GM21717 (cell line): ENCODE measurements at regions not wholly inside any gene's neighbourhood (a gene's known extent, or its start where the extent isn't known, plus 50 kb on each side); places are given as distances from the start of the nearest gene placed in this dataset.
"Not testable (repeated sequence)": the region's sequence is repeated elsewhere in the genome, so short reads cannot be mapped to it uniquely, and the experiment has no call there.

Experiments used
- ATAC-seq: cut with Tn5 transposase; IDR thresholded peaks from one replicate; pipeline ENCODE4 v1.9.1; 2021; ENCODE audit warnings: mild to moderate bottlenecking, moderate library complexity; ENCODE audit not compliant: unreplicated experiment

DNA sequence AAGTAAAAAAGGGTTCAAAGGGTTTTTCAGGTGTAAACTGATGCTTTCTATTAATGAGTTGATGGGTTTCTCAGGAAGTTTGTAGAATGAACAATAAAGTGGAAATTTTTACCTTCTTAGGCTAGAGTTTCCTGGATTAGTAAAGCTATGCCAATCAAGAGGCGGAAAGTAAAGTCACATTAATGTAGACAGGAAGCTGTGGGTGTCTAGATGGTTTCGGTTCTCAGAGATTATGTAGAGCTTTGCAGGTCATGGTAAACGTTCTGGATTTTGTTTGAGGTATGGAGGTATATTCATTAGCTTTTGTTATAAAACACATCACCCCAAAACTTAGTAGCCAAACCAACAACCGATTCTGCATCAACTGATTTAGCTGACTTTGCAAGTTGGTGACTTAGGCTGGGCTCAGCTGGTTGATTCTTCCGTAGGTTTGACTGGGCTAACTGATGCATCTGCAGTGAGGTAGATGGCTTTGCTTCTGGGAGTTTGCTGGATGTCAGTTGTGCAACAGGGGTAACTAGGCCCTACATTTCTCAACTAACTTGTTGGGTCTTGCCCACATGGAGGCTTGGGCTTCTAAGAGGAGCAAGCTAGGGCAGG, 273.8 kb downstream of the MSX2 start:
- no peak for ATAC-seq

DNA sequence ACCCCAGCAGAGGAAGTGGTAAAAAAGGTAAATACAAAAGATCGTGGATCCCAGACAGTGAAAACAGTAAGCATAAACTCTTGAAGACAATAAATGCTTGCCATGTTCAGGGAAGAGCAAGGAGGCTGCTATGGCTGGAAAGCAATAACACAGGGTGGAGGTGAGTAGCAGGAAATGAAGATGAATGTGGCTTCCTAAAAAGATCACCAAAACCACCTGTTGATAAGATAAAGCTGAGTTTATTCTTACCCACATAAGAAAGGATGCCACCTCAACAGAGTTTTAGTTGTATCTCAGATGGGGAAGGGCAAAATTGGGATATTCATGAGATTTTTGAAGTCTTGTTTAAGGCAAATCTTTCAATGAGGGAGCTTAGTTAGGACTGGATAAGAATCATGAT, 273.3 kb downstream of the MSX2 start:
- ATAC-seq = no peak

GRCh38 chr5:174996941-174997340, 272.6 kb downstream of the MSX2 start:
- no peak for ATAC-seq

DNA sequence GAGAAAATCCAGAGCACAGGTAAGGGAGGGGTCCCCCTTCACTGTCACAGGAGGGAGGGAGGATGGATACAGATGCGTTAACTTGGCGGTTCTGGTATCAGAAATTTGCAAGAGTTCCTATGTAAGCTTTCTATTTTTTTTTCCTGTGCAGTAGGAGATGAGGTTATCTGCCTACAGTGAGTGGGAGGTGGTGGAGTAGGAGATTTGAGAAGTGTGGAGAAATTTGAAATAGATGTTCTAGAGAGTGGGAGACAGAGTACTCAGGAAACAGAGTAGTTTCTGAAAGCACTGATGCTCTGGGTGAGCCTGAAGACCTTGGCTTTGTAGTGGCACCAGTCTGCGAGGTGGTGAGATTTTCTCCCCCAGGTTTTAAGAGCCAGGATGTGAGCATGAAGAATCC, 271.4 kb downstream of the MSX2 start:
- no peak for ATAC-seq

DNA sequence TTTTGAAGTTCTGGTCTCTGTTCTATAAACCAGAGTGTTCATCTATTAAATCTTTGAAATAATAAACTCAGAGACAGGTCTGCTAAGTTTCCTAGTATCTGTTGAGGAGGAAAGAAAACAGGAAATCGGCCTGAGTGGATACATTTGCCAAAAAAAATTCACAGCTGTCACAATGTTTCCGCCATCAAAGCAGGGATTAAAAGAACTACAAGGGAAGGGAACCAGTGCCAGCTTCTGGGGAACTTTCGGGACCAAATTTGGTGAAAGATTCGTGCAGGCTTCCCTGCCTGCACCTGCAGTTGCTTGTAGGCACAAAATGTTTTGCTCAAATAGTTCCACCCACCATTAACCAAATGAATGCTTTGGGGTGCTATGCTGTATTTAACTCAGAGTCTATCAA, 267.5 kb downstream of the MSX2 start:
- ATAC-seq = no peak

DNA sequence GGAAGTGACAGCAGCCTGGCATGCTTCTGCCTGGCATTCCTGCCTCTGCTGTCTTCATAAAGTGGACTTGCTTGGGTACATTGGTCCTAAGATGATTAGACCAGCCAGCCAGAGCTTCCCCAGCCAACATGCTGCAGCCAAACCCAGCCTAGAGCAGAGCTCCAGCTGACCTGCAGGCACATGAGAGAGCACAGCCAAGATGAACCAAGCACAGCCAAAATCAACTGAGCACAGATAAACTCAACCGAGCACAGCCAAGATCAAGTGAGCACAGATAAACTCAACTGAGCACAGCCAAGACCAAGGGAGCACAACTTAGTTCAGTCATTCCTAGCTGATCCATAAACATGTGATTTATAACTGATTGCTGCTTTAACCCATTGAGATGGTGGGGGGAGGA, 266.5 kb downstream of the MSX2 start:
- no peak for ATAC-seq

DNA sequence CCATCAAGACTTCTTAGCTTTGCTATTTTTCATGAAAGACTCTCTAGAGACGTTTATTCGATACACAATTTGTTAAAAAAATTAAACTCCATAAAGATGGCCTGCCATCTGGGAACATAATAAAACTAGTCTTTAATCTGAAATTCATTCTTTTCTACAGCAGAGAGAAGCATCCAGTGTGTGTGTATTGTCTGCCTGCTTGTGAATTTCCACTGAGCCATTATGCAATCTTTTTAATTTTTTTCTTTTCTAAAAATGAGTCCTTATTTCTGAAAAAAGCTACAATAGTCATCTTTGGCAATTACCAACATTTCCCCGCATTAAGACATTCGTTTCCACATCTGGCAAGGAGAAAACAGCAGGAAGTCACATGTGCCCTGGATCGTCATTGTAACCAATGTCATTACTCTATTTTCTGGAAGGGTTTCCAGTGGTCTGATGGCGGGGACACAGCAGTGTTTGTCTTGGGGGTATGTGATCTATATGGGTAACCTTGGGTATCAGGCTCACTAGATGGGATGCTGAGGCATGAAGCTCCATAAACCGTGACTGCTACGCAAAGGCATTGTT, 263.1 kb downstream of the MSX2 start:
- ATAC-seq = no peak

DNA sequence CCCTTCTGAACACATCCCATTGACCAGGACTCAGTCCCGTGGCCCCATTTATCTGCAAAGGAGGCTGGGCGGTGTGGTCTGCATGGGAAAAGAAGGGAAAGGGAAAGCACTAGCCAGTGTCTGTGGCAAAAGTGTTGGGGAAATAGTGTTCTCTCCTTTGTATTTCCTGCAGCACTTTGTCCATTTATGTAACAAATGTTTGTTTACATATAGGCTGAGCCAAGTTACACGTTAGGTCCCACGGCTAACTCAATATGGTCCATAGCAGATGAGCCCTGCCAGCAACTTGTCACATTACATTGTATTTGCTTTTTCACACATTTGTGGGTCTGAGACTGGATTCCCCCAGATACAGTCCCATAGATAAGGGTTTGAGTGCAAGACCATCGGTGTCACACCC, 260.5 kb downstream of the MSX2 start:
- ATAC-seq = no peak

GRCh38 chr5:174982485-174982884, 258.1 kb downstream of the MSX2 start:
- ATAC-seq = no peak

DNA sequence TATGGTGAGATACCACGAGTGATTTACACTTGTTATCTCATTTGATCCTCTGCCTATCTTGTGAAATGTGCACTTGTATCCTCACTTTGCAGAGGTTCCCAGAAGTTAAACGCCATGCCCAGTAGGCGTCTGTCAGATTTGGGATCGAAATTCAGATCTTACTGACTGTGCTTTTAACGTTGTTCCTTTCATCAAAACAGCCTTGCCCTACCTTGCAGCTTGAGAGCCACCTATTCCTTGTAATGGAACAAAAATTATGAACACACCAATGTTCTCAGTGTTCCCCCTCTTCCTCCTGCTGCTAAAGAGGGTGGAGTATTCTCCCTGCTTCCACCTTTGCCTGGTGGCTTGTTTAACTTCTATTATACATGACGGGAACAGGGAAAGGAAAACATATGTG, 257.0 kb downstream of the MSX2 start:
- no peak for ATAC-seq

GRCh38 chr5:174980952-174981351, 256.6 kb downstream of the MSX2 start:
- no peak for ATAC-seq

- no peak for ATAC-seq
Measured at GRCh38 chr5:174972291-174972690, 247.9 kb downstream of the MSX2 start.

GRCh38 chr5:174971210-174971609, 246.8 kb downstream of the MSX2 start:
- ATAC-seq = no peak

DNA sequence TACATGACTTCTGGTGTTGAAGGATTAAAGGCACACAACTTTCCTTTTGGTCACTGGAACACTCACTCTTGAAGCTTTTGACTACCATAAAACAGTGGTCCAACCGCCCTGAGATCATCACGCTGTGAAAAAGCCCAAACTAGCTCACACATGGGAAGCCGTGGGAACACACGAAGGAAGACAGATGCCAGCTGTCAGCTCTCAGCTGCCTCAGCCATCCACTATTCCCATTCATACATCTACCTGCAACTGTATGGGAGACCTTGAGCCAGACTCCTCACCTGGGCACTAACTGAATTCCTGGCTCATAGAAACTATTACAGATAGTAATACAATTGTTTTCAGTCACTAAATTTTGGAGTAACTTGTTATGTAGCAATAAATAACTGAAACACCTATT, 246.1 kb downstream of the MSX2 start:
- no peak for ATAC-seq

DNA sequence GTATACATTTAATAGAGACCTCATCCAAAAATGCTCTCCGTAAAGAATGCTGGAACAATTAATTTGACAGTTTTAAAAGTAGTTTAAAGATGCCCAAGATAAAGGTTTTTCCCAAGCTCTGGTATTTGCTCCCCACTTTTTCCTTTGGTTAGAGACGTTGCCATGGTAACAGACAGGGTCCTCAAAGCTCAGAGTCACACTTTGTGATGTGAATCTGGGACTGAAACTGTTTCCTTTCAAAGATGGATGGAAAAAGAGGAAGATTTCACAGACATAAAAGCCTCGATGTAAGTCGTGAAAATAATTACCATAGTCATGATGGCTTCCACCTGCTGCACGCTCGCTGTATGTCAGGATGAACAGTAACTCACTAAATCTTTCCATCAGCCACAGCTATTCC, 229.5 kb downstream of the MSX2 start:
- no peak for ATAC-seq

GRCh38 chr5:174951151-174951780, 226.9 kb downstream of the MSX2 start:
- peak; percentile 75 for ATAC-seq

DNA sequence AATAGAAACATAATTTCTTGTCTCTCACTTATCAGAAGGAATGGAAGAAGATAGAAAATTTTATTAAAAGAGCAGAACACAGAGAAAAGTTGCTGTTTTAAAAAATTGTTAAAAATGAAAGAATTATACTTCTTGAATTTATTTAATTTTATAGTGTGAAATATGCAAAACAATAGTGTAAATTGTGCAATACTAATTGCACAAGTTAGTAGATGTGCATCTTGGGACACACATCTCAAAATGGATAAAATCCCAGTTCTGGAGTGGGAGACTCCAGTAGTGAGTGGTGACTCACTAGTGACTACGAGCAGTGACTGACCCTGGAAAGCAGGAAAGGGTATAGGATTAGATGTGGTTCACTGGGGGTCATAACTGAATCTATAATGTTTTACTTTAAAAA, 223.2 kb downstream of the MSX2 start:
- ATAC-seq = no peak

GRCh38 chr5:174945853-174946252, 221.5 kb downstream of the MSX2 start:
- no peak for ATAC-seq

- no peak for ATAC-seq
Measured at GRCh38 chr5:174943785-174944184, 219.4 kb downstream of the MSX2 start.

DNA sequence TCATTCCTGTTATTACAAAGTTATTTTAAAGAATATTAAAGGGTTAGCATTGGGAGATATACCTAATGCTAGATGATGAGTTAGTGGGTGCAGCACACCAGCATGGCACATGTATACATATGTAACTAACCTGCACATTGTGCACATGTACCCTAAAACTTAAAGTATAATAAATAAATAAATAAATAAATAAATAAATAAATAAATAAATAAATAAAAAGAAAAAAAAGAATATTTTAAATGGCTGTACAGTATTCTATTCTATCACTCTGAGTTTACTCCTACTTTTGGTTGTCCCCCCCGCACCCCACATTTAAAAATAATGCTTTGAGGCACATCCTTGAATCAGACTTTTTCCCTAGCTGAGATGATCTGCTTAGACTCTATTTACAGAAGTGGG, 218.6 kb downstream of the MSX2 start:
- not testable (repeated sequence) for ATAC-seq

- no peak for ATAC-seq
Measured at GRCh38 chr5:174937201-174938123, 213.1 kb downstream of the MSX2 start.
